ENCODE measurements at regions not wholly inside any gene's neighbourhood (a gene's known extent, or its start where the extent isn't known, plus 50 kb on each side); places are given as distances from the start of the nearest gene placed in this dataset.

- Histone ChIP-seq H3K27me3 (replicated peaks; ENCODE audit: control insufficient read depth, insufficient read depth, low read length) (no peaks in the 10 kb centered on the region), H3K36me3 (ENCODE audit: control insufficient read depth, insufficient read depth, low read length) (no peaks in the 10 kb centered on the region), H3K4me3 (replicated peaks; ENCODE audit: low read depth, low read length) (no peak overlapping the region)
- DNase-seq (ENCODE audit: extremely low read depth, insufficient read length) = no peak
- no peak for TF ChIP-seq CTCF (IDR thresholded peaks at IDR 0.05; ENCODE audit: insufficient read depth, low read length, poor library complexity, severe bottlenecking)
These were observed 577.9 kb downstream of the LMO7 start for GRCh38 chr13:76214001-76214400.

GRCh38 chr13:76213423-76213904 lies 577.3 kb downstream of the LMO7 start:
- TF ChIP-seq CTCF (IDR thresholded peaks at IDR 0.05; ENCODE audit: insufficient read depth, low read length, poor library complexity, severe bottlenecking) = no peak
- Histone ChIP-seq H3K4me3 (replicated peaks; ENCODE audit: low read depth, low read length) (no peak overlapping the region), H3K27me3 (replicated peaks; ENCODE audit: control insufficient read depth, insufficient read depth, low read length) (no peaks in the 10 kb centered on the region), H3K36me3 (ENCODE audit: control insufficient read depth, insufficient read depth, low read length) (no peaks in the 10 kb centered on the region)
- no peak for DNase-seq (ENCODE audit: extremely low read depth, insufficient read length)

- no peak for DNase-seq (ENCODE audit: extremely low read depth, insufficient read length)
- no peak for TF ChIP-seq CTCF (IDR thresholded peaks at IDR 0.05; ENCODE audit: insufficient read depth, low read length, poor library complexity, severe bottlenecking)
These were observed 574.1 kb downstream of the LMO7 start for GRCh38 chr13:76210262-76210661.

DNA sequence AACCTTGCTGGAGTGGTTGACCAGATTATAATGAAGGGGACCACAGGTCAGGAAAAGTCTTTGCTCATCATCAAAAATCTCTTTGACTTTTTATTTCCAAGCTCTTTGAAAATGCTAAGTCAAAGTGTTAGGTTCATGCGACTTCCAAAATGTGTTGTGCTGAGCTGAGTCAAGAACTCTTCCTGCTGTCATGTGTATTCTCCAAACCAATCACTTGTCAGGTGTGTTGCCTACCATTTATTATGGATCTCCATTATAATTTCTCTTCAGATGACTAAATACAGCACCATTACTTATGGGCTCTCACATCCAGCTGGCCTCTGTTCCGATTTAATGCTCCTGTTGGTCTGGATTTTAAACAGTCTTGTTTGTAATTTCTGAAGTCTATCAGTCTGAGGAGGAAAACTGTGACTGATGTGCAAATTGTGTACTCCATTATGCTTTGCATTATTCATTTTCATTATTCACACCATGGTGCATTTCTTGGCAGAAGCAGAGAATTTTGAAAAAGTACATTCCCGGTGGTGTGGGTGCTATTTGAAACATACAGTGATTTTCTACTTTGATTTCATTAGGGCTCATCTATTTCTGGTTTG lies 562.5 kb downstream of the LMO7 start:
- no peaks in the 10 kb centered on the region for H3K27me3 ChIP-seq (replicated peaks; ENCODE audit: control insufficient read depth, insufficient read depth, low read length)
- no peak for DNase-seq (ENCODE audit: extremely low read depth, insufficient read length)
- no peak for TF ChIP-seq CTCF (IDR thresholded peaks at IDR 0.05; ENCODE audit: insufficient read depth, low read length, poor library complexity, severe bottlenecking)
- H3K4me3 ChIP-seq (replicated peaks; ENCODE audit: low read depth, low read length) = no peak overlapping the region
- H3K36me3 ChIP-seq (ENCODE audit: control insufficient read depth, insufficient read depth, low read length) = no peaks in the 10 kb centered on the region

More at GRCh38 chr13:76210262-76210661, 574.1 kb downstream of the LMO7 start:
- no peaks in the 10 kb centered on the region for H3K27me3 ChIP-seq (replicated peaks; ENCODE audit: control insufficient read depth, insufficient read depth, low read length)
- H3K4me3 ChIP-seq (replicated peaks; ENCODE audit: low read depth, low read length) = no peak overlapping the region
- H3K36me3 ChIP-seq (ENCODE audit: control insufficient read depth, insufficient read depth, low read length) = no peaks in the 10 kb centered on the region

DNA sequence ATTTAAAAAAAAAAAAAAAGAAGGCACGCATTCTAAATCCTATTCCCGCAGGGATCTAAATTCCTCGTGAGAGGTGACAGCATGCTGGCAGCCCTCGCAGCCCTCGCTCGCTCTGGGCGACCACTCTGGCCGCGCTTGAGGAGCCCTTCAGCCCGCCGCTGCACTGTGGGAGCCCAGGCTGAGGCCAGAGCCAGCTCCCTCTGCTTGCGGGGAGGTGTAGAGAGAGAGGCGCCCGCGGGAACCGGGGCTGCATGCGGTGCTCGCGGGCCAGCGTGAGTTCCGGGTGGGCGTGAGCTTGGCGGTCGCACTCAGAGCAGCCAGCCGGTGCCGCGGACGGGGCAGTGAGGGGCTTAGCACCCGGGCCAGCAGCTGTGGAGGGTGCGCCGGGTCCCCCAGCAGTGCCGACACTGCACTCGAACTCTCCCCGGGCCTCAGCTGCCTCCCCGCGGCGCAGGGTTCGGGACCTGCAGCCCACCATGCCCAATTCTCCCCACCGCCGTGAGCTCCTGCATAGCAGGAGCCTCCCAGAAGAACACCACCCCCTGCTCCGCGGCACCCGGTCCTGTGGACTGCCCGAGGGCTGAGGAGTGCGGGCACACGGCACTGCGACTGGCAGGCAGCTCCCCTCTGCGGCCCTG lies 553.9 kb downstream of the LMO7 start:
- Histone ChIP-seq H3K36me3 (ENCODE audit: control insufficient read depth, insufficient read depth, low read length) (no peaks in the 10 kb centered on the region), H3K4me3 (replicated peaks; ENCODE audit: low read depth, low read length) (no peak overlapping the region), H3K27me3 (replicated peaks; ENCODE audit: control insufficient read depth, insufficient read depth, low read length) (no peaks in the 10 kb centered on the region)
- no peak for TF ChIP-seq CTCF (IDR thresholded peaks at IDR 0.05; ENCODE audit: insufficient read depth, low read length, poor library complexity, severe bottlenecking)
- DNase-seq (ENCODE audit: extremely low read depth, insufficient read length) = no peak

Measured in GM06990 (cell line).